ENCODE measurements at regions not wholly inside any gene's neighbourhood (a gene's known extent, or its start where the extent isn't known, plus 50 kb on each side); places are given as distances from the start of the nearest gene placed in this dataset.

DNA sequence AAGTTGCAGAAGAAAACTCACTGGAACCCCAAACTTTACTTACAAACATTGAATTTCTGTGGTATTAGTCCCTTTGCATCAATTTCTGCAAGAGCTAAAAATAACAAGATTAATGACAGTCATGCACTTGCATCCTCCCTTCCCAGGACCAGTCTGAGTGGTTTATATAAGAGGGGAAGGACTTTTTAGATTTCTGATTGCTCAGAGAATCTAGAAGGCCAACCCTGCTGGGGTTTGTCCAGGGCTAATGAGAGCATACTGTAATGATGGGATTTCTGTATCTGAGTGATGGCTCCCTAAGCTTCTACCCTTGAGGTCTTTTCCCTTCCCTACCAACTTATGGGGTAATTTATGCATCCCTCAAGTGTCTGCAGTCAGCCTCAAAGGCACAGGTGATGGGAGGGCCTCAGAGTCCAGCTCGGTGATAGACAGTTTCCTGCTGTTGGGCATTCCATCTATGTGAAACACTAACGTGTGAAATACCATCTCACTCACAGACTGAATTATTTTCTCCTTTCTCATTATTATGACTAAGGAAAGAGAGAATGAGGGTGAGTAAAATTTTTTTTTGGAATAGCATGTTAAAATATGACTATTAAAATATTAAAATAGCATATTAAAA is 556.3 kb downstream of the RIT2 start:
- WGBS, 5 donors, result 45 to 62% (median 58%) methylated on average over 2 of the region's 2 CpGs
- intact Hi-C loops (cut with DNase I; ENCODE audit: low total_unique reads), result no loop called here
- TF ChIP-seq, protein P1, sequence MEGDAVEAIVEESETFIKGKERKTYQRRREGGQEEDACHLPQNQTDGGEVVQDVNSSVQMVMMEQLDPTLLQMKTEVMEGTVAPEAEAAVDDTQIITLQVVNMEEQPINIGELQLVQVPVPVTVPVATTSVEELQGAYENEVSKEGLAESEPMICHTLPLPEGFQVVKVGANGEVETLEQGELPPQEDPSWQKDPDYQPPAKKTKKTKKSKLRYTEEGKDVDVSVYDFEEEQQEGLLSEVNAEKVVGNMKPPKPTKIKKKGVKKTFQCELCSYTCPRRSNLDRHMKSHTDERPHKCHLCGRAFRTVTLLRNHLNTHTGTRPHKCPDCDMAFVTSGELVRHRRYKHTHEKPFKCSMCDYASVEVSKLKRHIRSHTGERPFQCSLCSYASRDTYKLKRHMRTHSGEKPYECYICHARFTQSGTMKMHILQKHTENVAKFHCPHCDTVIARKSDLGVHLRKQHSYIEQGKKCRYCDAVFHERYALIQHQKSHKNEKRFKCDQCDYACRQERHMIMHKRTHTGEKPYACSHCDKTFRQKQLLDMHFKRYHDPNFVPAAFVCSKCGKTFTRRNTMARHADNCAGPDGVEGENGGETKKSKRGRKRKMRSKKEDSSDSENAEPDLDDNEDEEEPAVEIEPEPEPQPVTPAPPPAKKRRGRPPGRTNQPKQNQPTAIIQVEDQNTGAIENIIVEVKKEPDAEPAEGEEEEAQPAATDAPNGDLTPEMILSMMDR (IDR thresholded peaks at IDR 0.05 in 8 of 11, conservative IDR thresholded peaks at IDR 0.05 in 3 of 11), result no peak
- no peak for TF ChIP-seq POLR2AphosphoS5 (IDR thresholded peaks at IDR 0.05)
- TF ChIP-seq POLR2A (IDR thresholded peaks at IDR 0.05), result no peak

DNA sequence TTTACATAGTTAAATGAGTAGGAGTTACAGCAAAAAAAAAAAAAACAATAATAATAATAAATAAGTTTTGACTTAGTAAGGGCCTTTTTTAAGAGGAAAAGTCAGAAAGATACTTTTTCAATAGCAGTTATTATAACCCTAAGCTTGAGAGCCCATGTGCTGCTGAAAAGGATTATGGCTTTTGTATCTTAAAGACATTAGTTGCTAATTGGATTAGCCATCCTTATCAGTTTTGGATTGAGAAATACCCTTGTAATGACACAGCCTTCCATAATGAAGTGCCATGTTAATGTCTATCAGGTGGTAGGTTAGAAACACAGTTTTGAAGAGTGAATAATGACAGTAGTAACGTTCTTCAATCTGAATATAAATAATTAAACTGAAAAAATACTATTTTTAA is 554.0 kb downstream of the RIT2 start:
- no peaks in the 10 kb centered on the region for H3K36me3 ChIP-seq
- no peak overlapping the region for H3K27ac ChIP-seq
- no peaks in the 10 kb centered on the region for H3K9me3 ChIP-seq
- no peak overlapping the region for H3K4me3 ChIP-seq
- DNase-seq, result no peak
- WGBS, 5 donors, result 44 to 67% (median 45%) methylated on average over 1 of the region's 1 CpG
- H3K4me1 ChIP-seq, result no peaks in the 10 kb centered on the region
- TF ChIP-seq, protein P1 (IDR thresholded peaks at IDR 0.05 in 8 of 11, conservative IDR thresholded peaks at IDR 0.05 in 3 of 11), result no peak
- TF ChIP-seq POLR2A (IDR thresholded peaks at IDR 0.05) (no peak), POLR2AphosphoS5 (IDR thresholded peaks at IDR 0.05) (no peak)
- H3K27me3 ChIP-seq (replicated peaks in 1 of 7), result no peaks in the 10 kb centered on the region
- intact Hi-C loops (cut with DNase I; ENCODE audit: low total_unique reads), result no loop called here

More for the DNA sequence above, 556.3 kb downstream of the RIT2 start:
- Histone ChIP-seq H3K4me3 (no peak overlapping the region), H3K9me3 (no peaks in the 10 kb centered on the region), H3K27ac (no peak overlapping the region), H3K36me3 (no peaks in the 10 kb centered on the region), H3K4me1 (no peaks in the 10 kb centered on the region), H3K27me3 (replicated peaks in 1 of 7) (no peaks in the 10 kb centered on the region)
- no peak for DNase-seq

DNA sequence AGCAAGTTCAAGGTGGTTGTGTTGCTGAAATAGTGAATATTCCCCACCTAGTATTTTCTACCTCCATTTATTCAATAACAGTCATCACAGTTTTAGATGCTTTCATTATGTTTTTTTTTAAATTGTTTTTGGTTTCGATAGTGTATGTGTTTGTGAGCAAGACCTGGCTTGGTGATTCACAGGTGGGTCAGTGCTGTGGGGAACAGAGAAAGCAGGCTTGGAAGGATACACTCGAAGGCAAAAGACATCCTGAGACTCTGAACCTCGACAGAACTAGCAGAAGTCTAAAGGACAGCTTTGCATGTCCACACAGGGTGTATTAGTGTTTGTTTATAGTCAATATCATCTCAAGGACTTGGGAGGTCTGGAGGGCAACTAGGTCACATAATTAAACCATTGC is 551.5 kb downstream of the RIT2 start:
- H3K27me3 ChIP-seq (replicated peaks in 1 of 7), result no peaks in the 10 kb centered on the region
- no peak for DNase-seq
- 62 to 75% (median 65%) methylated on average over 3 of the region's 3 CpGs for WGBS, 5 donors
- no peaks in the 10 kb centered on the region for H3K9me3 ChIP-seq
- intact Hi-C loops (cut with DNase I; ENCODE audit: low total_unique reads), result no loop called here
- H3K36me3 ChIP-seq, result no peaks in the 10 kb centered on the region
- TF ChIP-seq, protein P1 (IDR thresholded peaks at IDR 0.05 in 8 of 11, conservative IDR thresholded peaks at IDR 0.05 in 3 of 11), result no peak
- no peak for TF ChIP-seq POLR2A (IDR thresholded peaks at IDR 0.05)
- TF ChIP-seq POLR2AphosphoS5 (IDR thresholded peaks at IDR 0.05), result no peak
- H3K4me1 ChIP-seq, result no peaks in the 10 kb centered on the region
- no peak overlapping the region for H3K4me3 ChIP-seq
- H3K27ac ChIP-seq, result no peak overlapping the region

DNA sequence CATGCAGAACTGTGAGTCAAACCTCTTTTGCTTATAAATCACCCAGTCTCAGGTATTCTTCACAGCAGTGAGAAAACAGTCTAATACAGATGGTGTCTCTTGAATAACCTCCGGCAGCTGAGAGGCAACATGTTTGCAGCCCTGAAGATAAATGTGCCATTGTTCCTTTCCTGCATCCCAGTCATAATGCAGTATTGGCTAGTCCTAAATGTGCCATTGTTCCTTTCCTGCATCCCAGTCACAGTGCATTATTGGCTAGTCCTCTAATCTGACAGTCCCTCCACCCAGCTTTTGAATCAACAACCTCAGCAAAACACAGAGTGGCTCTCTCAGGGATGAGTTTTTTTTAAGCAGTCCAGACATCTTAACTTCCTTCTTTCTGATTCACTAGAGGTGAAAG is 550.7 kb downstream of the RIT2 start:
- no peaks in the 10 kb centered on the region for H3K36me3 ChIP-seq
- H3K4me1 ChIP-seq, result no peaks in the 10 kb centered on the region
- H3K27ac ChIP-seq, result no peak overlapping the region
- H3K27me3 ChIP-seq (replicated peaks in 1 of 7), result no peaks in the 10 kb centered on the region
- TF ChIP-seq POLR2AphosphoS5 (IDR thresholded peaks at IDR 0.05), result no peak
- TF ChIP-seq, protein P1 (IDR thresholded peaks at IDR 0.05 in 8 of 11, conservative IDR thresholded peaks at IDR 0.05 in 3 of 11), result no peak
- TF ChIP-seq POLR2A (IDR thresholded peaks at IDR 0.05), result no peak
- 35 to 67% (median 58%) methylated on average over 1 of the region's 1 CpG for WGBS, 5 donors
- DNase-seq, result no peak
- no peak overlapping the region for H3K4me3 ChIP-seq
- H3K9me3 ChIP-seq, result no peaks in the 10 kb centered on the region
- intact Hi-C loops (cut with DNase I; ENCODE audit: low total_unique reads), result no loop called here

Data from spleen (tissue), 11 donors.